HFFc6 (cell line): ENCODE measurements at regions not wholly inside any gene's neighbourhood (a gene's known extent, or its start where the extent isn't known, plus 50 kb on each side); places are given as distances from the start of the nearest gene placed in this dataset.

Experiments
- DNase-seq: peaks from one replicate; pipeline ENCODE4 v3.0.0-alpha.2; 2018
- H3K27ac Mint-ChIP-seq: 2 replicates; pipeline ENCODE4 v1.8.0; 2020; ENCODE audit warnings: mild to moderate bottlenecking, mixed read lengths
- H3K27me3 Mint-ChIP-seq: 2 replicates; pipeline ENCODE4 v1.8.0; 2021; ENCODE audit warnings: mild to moderate bottlenecking, moderate library complexity, mixed read lengths; ENCODE audit not compliant: insufficient read depth
- H3K36me3 Mint-ChIP-seq: 2 replicates; pipeline ENCODE4 v1.8.0; 2021; ENCODE audit warnings: low read depth, mixed read lengths
- H3K4me1 Mint-ChIP-seq: 2 replicates; pipeline ENCODE4 v1.8.0; 2020; ENCODE audit warnings: low read depth, mixed read lengths
- H3K4me3 Mint-ChIP-seq: 2 replicates; pipeline ENCODE4 v1.8.0; 2020; ENCODE audit warnings: mild to moderate bottlenecking, moderate library complexity, mixed read lengths
- H3K9me3 Mint-ChIP-seq: 2 replicates; pipeline ENCODE4 v1.8.0; 2020; ENCODE audit warnings: mild to moderate bottlenecking, mixed read lengths
- TF ChIP-seq, protein P1 (sequence below): fragments of 200-600 bp; sonication (generic); IDR thresholded peaks from 2 replicates; pipeline ENCODE4 v1.5.0; 2021; ENCODE audit warnings: antibody characterized with exemption, mild to moderate bottlenecking

DNA sequence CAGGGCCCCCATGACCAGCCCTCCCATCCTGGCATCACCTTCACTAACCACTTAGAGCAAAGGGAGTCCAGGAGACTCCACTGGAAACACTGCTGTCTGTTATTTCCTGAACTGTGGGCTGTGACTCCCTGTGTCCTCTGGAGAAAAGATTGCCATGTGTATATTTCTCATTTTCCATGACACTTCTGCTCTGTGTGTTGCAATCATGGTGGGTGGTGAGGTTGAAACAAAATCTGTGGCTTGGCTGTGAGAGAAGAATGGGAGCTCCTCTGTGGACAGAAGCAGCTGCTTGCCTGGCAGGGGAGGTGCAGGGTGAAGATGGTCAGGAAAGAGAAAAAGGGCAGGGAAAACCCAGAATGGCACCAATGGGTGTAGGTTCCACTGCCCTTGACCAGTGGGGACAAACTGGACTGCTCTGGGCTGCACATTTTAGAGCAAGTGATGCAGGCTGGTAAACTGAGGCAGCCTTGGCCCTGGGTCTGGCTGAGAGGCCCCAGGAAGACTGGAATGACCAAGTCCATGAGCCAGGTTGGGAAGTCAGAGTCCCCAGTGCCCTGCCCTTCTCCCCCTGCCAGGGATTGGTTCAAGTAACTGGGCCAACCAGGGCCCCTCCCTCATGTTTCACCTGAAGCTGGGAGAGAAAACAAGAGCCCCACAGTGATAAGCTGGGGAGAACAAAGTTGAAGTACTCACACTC, 314.3 kb downstream of the C16orf95 start:
- DNase-seq, result no peak
- H3K36me3 Mint-ChIP-seq, result no peaks in the 10 kb centered on the region
- TF ChIP-seq, protein P1, sequence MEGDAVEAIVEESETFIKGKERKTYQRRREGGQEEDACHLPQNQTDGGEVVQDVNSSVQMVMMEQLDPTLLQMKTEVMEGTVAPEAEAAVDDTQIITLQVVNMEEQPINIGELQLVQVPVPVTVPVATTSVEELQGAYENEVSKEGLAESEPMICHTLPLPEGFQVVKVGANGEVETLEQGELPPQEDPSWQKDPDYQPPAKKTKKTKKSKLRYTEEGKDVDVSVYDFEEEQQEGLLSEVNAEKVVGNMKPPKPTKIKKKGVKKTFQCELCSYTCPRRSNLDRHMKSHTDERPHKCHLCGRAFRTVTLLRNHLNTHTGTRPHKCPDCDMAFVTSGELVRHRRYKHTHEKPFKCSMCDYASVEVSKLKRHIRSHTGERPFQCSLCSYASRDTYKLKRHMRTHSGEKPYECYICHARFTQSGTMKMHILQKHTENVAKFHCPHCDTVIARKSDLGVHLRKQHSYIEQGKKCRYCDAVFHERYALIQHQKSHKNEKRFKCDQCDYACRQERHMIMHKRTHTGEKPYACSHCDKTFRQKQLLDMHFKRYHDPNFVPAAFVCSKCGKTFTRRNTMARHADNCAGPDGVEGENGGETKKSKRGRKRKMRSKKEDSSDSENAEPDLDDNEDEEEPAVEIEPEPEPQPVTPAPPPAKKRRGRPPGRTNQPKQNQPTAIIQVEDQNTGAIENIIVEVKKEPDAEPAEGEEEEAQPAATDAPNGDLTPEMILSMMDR, result no peak
- H3K27ac Mint-ChIP-seq, result no peak overlapping the region
- no peaks in the 10 kb centered on the region; the same call in 1 of the 2 replicates for H3K9me3 Mint-ChIP-seq
- no peak overlapping the region for H3K4me3 Mint-ChIP-seq
- peaks cover 23% of the 10 kb centered on the region for H3K27me3 Mint-ChIP-seq
- H3K4me1 Mint-ChIP-seq, result peaks cover 23% of the 10 kb centered on the region

DNA sequence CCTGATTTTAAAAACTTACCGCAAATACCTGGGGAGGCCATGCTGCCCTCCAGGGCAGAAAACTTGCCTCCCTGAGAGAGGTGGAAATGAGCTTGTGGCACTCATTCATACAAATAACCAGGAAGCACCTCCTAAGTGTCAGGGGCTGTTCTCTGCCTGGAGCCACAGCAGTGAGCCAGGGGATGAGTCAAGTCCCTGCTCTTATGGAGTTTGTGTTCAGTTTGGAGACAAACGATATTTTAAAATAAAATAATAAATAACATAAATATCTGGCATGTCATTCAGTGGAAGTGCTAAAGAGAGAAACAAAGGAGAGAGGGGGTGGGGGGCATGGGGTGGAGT, 313.8 kb downstream of the C16orf95 start:
- no peak for DNase-seq
- Mint-ChIP-seq H3K27ac (no peak overlapping the region), H3K27me3 (peaks cover 26% of the 10 kb centered on the region)

GRCh38 chr16:87006021-87006420, 311.2 kb downstream of the C16orf95 start:
- Mint-ChIP-seq H3K27me3 (peaks cover 29% of the 10 kb centered on the region), H3K36me3 (no peaks in the 10 kb centered on the region), H3K4me3 (no peak overlapping the region), H3K4me1 (peaks cover 7% of the 10 kb centered on the region; the same call in 1 of the 2 replicates), H3K27ac (no peak overlapping the region), H3K9me3 (no peaks in the 10 kb centered on the region)
- DNase-seq, result no peak
- TF ChIP-seq, protein P1, result no peak

More for the DNA sequence above, 313.8 kb downstream of the C16orf95 start:
- TF ChIP-seq, protein P1, result no peak
- H3K4me1 Mint-ChIP-seq, result peaks cover 23% of the 10 kb centered on the region
- no peak overlapping the region for H3K4me3 Mint-ChIP-seq
- H3K9me3 Mint-ChIP-seq, result no peaks in the 10 kb centered on the region; the same call in 1 of the 2 replicates
- H3K36me3 Mint-ChIP-seq, result no peaks in the 10 kb centered on the region

GRCh38 chr16:87006789-87007745, 310.1 kb downstream of the C16orf95 start:
- DNase-seq, result no peak
- Mint-ChIP-seq H3K27ac (no peak overlapping the region), H3K9me3 (no peaks in the 10 kb centered on the region), H3K4me1 (peaks cover 7% of the 10 kb centered on the region; the same call in 1 of the 2 replicates), H3K27me3 (peaks cover 32% of the 10 kb centered on the region), H3K36me3 (no peaks in the 10 kb centered on the region), H3K4me3 (no peak overlapping the region)
- TF ChIP-seq, protein P1, result no peak

DNA sequence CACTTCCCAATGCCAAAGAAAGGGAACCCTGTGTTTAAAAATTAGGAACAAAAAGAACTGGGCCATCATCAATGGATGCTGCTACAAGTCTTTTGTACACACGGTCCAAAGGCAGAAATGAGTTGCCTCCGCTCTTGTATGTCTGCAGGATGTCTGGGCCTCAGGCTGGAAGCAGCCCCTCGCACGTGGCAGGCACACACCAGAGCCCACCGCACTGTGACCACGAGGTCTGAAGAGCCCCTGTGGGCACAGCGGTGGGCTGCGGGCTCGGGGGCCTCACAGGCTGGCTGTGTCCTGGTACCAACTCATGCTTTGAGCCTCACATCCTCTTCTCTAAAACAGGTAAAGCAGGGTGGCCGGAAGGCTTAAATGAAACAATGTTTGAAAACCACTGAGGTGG, 309.3 kb downstream of the C16orf95 start:
- DNase-seq, result no peak
- TF ChIP-seq, protein P1, result no peak
- Mint-ChIP-seq H3K27me3 (peaks cover 31% of the 10 kb centered on the region), H3K9me3 (no peaks in the 10 kb centered on the region), H3K36me3 (no peaks in the 10 kb centered on the region), H3K4me1 (peaks cover 7% of the 10 kb centered on the region; the same call in 1 of the 2 replicates), H3K4me3 (no peak overlapping the region), H3K27ac (no peak overlapping the region)
